Tibial artery (tissue), 4 donors: ENCODE measurements at regions not wholly inside any gene's neighbourhood (a gene's known extent, or its start where the extent isn't known, plus 50 kb on each side); places are given as distances from the start of the nearest gene placed in this dataset.

Experiments
- DNase-seq, 2 donors: peaks; one replicate each; pipeline ENCODE4 v3.0.0-alpha.2; 2019
- H3K27ac ChIP-seq, 2 donors: fragments of 200-600 bp; sonication (generic) in 1 of 2; 1 replicate in 1 of 2; 2 replicates in 1 of 2; pipeline ENCODE4 v1.5.1; 2018 to 2019; ENCODE audit warnings: mild to moderate bottlenecking in 1 of 2
- H3K27me3 ChIP-seq, 2 donors: fragments of 200-600 bp; sonication (generic) in 1 of 2; one replicate each; pipeline versions ENCODE4 v1.5.1 to v1.6.0; 2016 to 2019
- H3K36me3 ChIP-seq, 3 donors: fragments of 200-600 bp; sonication (generic) in 2 of 3; one replicate each; pipeline ENCODE4 v1.5.1; 2016 to 2019; ENCODE audit warnings: mild to moderate bottlenecking in 2 of 3
- H3K4me1 ChIP-seq, 4 donors: fragments of 200-600 bp; sonication (generic) in 2 of 4; 1 replicate in 3 of 4; 2 replicates in 1 of 4; pipeline ENCODE4 v1.5.1; 2016 to 2019
- H3K4me3 ChIP-seq, 2 donors: fragments of 200-600 bp; sonication (generic) in 1 of 2; 1 replicate in 1 of 2; 2 replicates in 1 of 2; pipeline ENCODE4 v1.5.1; 2018 to 2019; ENCODE audit warnings: mild to moderate bottlenecking in 2 of 2
- H3K9me3 ChIP-seq, 3 donors: fragments of 200-600 bp; sonication (generic) in 1 of 3; one replicate each; pipeline ENCODE4 v1.5.1; 2016 to 2019
- intact Hi-C: fragments of 100-400 bp; cut with DNase I; formaldehyde crosslinking; loops from one replicate; pipeline ENCODE4 v1.15.0; 2023; ENCODE audit warnings: low total_unique reads
- TF ChIP-seq, protein P1 (sequence below), 2 experiments: fragments of 200-600 bp in 1 of 2; fragments of 450-650 bp in 1 of 2; IDR thresholded peaks; one replicate each; pipeline ENCODE4 v1.5.1; 2017 to 2019; ENCODE audit warnings: antibody characterized with exemption in 2 of 2, mild to moderate bottlenecking in 1 of 2, moderate library complexity in 1 of 2

- TF ChIP-seq, protein P1, sequence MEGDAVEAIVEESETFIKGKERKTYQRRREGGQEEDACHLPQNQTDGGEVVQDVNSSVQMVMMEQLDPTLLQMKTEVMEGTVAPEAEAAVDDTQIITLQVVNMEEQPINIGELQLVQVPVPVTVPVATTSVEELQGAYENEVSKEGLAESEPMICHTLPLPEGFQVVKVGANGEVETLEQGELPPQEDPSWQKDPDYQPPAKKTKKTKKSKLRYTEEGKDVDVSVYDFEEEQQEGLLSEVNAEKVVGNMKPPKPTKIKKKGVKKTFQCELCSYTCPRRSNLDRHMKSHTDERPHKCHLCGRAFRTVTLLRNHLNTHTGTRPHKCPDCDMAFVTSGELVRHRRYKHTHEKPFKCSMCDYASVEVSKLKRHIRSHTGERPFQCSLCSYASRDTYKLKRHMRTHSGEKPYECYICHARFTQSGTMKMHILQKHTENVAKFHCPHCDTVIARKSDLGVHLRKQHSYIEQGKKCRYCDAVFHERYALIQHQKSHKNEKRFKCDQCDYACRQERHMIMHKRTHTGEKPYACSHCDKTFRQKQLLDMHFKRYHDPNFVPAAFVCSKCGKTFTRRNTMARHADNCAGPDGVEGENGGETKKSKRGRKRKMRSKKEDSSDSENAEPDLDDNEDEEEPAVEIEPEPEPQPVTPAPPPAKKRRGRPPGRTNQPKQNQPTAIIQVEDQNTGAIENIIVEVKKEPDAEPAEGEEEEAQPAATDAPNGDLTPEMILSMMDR (IDR thresholded peaks at IDR 0.05), result no peak
- DNase-seq, result no peak
- Histone ChIP-seq H3K27me3 (no peaks in the 10 kb centered on the region), H3K4me3 (peak overlapping the region; percentile 39 to 43), H3K4me1 (peaks cover 0 to 27% (median 2%) of the 10 kb centered on the region in 4 donors), H3K9me3 (no peaks in the 10 kb centered on the region), H3K27ac (peak overlapping the region; percentile 41 to 48), H3K36me3 (no peaks in the 10 kb centered on the region)
- intact Hi-C loops, result no loop called here
Measured at GRCh38 chr21:16536643-16537434, 807.1 kb downstream of the USP25 start.

- intact Hi-C loops, result no loop called here
- no peak for DNase-seq
- no peaks in the 10 kb centered on the region for H3K27me3 ChIP-seq
- H3K27ac ChIP-seq, result peak overlapping the region; percentile 41 to 48
- no peaks in the 10 kb centered on the region for H3K9me3 ChIP-seq
- H3K36me3 ChIP-seq, result no peaks in the 10 kb centered on the region
- peaks cover 0 to 24% (median 2%) of the 10 kb centered on the region in 4 donors for H3K4me1 ChIP-seq
- peak overlapping the region; percentile 39 to 43 for H3K4me3 ChIP-seq
- TF ChIP-seq, protein P1 (IDR thresholded peaks at IDR 0.05), result no peak
Measured at GRCh38 chr21:16537501-16537900, 807.7 kb downstream of the USP25 start.

DNA sequence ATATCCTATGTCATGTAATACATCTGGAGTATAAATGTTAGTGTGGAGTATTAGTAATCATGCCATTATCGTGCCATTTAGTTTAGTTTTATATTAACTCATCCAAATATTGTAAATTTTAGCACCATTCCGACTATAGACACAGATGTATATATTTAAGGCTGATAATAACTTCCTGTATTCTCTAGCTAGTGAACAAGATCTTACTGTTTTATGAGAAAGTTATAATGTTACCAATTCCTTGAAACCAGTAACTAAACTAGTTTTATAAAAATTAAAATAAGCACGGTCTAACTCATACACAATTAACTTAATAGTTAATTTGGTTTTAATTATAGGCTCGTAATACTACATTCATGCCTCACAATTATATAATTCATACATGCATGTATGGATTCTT is 808.6 kb downstream of the USP25 start:
- TF ChIP-seq, protein P1 (IDR thresholded peaks at IDR 0.05), result no peak
- no peaks in the 10 kb centered on the region for H3K9me3 ChIP-seq

GRCh38 chr21:16538936-16539440 is 809.2 kb downstream of the USP25 start:
- no peak overlapping the region for H3K27ac ChIP-seq
- H3K27me3 ChIP-seq, result no peaks in the 10 kb centered on the region
- TF ChIP-seq, protein P1 (IDR thresholded peaks at IDR 0.05), result no peak
- intact Hi-C loops, result no loop called here
- no peaks in the 10 kb centered on the region for H3K9me3 ChIP-seq
- DNase-seq, result no peak
- H3K4me1 ChIP-seq, result peaks cover 0 to 10% (median under 1%) of the 10 kb centered on the region in 4 donors
- H3K36me3 ChIP-seq, result no peaks in the 10 kb centered on the region
- H3K4me3 ChIP-seq, result no peak overlapping the region

More for the DNA sequence above, 808.6 kb downstream of the USP25 start:
- no peak for DNase-seq
- H3K27ac ChIP-seq, result no peak overlapping the region
- H3K27me3 ChIP-seq, result no peaks in the 10 kb centered on the region
- intact Hi-C loops, result no loop called here
- peak overlapping the region in 1 of 2 donors; percentile 39 for H3K4me3 ChIP-seq
- peaks cover 0 to 14% (median 2%) of the 10 kb centered on the region in 4 donors for H3K4me1 ChIP-seq
- H3K36me3 ChIP-seq, result no peaks in the 10 kb centered on the region

- Histone ChIP-seq H3K27me3 (no peaks in the 10 kb centered on the region), H3K4me3 (no peak overlapping the region), H3K36me3 (no peaks in the 10 kb centered on the region), H3K9me3 (no peaks in the 10 kb centered on the region), H3K4me1 (peaks cover 0 to 2% (median 0%) of the 10 kb centered on the region in 4 donors), H3K27ac (no peak overlapping the region)
- no peak for DNase-seq
- TF ChIP-seq, protein P1 (IDR thresholded peaks at IDR 0.05), result no peak
- intact Hi-C loops, result no loop called here
Measured at GRCh38 chr21:16540966-16541727, 811.4 kb downstream of the USP25 start.
